RPMI8226 (cell line): ENCODE measurements at regions not wholly inside any gene's neighbourhood (a gene's known extent, or its start where the extent isn't known, plus 50 kb on each side); places are given as distances from the start of the nearest gene placed in this dataset.
"Not testable (repeated sequence)": the region's sequence is repeated elsewhere in the genome, so short reads cannot be mapped to it uniquely, and the experiment has no call there.

Experiments used
- DNase-seq: peaks from one replicate; pipeline ENCODE4 v3.0.0-alpha.2; 2015

DNA sequence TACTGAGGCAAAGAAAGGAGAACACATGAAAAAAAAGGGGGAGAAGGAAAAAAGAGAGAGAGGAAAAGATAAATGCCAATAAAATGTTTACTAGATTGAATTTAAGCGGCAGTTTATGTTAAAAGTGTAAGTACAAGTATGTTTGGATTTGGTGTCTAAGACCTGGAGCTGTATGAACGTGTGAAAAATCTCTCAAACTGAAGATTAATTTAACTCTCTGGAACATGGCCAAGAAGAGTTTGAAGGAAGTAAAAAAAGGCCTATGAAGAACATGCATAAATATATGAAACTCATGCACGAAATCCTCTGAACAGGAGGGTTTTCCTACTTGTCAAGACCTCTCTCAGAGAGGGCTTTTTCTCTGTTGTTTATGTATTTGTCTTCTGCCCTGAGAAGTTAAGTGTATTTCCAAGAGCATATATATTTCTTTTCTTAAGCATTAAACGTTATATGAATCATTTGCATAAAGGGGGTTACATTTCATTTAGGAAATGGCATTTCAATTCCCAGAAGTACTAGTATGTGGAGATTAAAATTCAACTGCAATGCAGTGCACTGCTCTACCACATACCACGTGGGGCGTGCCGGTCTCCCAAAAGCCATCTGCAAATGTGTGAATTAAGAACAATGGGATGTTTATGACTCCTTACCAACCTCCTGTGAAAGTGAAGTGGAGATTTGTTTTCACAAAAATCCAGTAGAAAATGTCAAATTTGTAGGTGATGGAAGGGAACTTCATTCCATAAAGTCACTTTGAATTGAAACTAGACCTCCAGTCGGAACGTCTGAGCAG is 281.1 kb upstream of the TRIB2 start:
- DNase-seq, result no peak

DNA sequence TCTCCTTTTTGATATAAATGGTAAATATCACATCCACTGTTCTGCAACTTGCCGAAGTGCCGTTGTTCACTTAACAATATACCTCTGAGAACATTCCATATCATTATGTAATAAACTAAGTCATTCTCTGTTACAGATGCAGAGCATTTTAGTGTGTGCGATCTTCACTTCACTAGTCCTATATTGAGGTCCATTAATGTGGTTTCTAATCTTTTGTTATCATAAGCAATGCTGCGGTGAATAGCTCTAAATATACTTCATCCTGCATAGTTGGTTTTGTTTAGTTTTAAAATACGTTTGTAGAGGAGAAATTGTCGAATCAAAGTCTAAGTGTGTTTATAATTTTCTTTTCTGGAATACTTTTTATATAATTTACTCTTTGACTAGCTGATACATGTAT is 280.3 kb upstream of the TRIB2 start:
- DNase-seq, result no peak

DNA sequence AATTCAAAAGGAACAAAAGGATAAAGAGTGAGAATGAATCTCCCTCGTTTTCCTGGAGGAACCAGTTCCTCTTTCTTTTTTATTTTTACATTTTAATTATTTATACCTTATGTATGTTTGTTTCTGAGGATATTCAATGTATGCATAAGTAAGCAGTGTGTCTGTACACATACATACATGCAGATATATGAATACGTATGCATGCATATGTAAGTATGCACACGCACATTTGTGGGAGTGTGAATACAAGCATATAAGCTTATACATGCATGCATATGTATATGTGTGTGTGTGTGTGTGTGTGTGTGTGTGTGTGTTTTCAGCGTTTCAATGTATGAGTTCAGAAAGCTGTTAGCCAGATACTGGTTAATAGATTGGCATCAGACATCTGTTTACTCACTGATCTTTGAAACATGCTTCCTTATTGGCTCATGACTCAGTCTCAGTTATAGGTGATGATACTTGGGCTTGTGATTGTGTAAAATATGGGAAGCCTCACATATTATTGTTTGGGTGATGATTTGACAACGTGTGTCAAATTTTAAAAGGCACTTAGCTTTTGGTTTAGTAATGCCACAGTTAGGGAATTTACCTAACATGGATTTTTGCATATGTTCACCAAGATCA is 279.7 kb upstream of the TRIB2 start:
- DNase-seq, result no peak

DNA sequence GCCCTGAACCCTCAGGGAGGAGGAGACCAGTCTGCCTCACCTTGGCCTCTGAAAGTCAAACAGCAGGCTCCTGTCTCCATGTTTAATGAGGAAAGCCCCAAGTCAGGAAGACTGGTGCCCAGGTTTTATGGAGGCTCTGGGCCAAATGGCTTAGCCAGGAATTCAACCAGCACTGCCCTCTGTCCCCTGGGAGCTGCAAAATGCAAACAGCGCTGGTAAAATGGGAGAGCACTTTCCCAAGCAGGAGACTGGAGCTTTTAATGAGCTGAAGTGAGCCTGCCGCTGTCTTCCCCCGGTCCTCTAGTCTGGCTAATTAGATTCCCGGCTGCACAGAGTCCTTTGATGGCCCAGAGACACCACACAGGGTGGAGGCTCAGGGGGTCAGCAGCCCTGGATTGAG is 276.0 kb upstream of the TRIB2 start:
- DNase-seq, result no peak

DNA sequence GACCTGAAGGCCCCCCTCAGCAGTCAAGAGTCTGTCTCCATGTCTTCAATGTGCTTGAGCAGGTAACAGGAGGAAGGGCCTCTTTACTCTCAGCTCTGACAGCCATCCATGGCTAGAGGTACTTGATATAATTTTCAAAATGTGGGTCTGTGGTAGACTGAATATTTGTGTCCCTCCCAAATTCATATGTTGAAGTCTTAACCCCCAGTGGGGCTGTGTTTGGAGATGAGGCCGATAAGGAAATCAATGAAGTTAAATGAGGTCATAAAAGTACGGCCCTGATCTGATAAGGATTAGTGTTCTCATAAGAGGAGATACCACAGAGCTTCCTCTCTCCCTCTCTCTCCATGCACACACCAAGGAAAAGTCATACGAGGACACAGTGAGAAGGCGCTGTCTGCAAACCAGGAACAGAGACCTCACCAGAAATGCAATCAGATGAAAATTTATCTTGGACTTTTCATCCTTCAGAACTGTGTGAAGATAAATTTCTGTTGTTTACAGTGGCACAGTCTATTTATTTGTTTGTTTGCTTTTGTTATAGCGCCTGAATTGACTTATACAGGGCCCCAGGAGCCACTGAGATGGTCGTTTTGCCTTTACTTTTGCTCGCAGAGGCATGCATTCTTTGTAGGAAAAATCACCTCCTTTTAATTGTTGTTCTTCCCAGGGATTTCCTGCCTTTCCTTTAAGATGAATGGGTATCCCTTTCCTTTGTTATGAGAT is 274.8 kb upstream of the TRIB2 start:
- no peak for DNase-seq

DNA sequence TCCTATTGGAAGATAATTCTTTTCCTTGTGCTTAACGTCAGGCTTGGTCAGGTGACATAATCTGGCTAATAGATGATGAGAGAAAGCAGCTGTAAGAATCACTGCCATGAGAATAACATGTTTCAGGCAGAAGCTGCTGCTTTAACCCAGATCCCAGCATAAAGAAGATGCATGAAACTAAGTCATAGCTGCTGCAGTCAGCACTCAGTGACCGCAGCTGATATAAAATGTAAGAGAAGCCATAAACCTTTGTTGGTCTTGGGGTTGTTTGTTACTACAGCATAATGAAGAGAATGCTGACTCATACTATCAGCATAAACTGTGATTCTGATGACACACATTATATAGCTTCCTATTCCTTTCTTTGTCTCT is 274.3 kb upstream of the TRIB2 start:
- DNase-seq, result no peak

DNA sequence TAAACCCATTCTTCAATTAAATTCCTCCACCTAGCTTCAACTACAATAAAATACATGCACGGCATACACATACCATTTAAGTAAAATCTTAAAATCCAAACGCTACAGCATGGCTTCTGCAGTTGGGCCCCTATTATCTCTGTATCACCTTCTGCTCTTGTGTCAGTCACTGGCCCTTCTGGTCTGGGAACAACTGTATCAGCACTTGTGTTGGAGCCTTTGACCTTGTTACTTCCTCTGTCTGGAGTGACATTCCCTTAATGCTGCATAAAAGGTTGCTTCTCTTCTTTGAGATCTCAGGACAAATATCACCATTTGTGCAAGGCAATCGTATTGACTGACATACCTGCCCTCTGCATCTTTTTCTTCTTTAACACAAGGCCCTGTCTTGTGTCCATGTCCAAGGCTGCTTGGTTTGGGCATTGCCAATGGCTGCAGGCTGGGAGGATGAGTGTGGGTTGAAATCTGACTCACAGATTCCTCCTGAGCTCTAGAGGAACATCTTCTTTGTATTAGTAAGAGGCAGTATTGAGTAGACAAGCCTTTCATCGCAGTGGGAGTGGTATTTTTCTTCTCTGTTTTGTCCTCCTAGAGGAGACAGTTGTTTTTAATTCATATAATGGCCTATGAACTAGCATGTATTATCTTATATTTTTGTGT is 267.8 kb upstream of the TRIB2 start:
- DNase-seq, result no peak

DNA sequence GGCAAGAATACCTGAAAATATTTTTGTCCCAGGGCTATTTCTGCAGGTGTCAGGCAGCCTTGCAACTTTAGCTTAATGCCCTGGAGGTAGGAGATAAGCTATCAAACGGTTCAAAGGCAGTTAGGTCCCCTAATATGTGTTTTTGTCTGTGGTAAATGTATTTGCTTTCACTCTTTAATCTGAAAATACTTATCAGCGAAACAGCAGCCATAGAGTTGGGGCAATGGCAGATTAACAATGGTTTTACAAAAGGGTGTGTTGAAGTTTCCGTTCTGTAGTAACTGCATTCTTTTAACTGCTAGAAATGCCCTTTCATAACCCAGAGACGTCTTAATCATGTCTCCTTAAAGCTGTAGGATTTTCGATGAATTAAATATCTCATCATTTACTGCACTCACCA is 265.0 kb upstream of the TRIB2 start:
- no peak for DNase-seq

DNA sequence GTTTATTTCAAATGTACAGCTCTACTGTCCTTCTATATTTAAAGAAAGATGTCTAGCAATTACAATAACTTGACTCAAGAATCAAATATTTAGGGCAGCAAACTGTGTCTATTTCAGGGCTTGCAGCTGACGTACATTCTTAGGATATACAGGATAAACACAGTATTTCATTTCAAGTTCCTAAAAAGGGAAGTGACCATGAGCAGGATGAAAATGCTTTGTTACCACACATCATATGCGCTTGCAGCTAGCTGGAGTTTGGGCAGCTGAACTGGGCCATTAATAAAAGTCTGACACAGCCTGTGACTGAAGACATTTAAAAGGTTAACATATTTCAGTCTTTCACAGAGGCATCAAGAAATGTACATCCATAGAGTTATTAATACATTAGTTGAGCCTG is 264.6 kb upstream of the TRIB2 start:
- no peak for DNase-seq

DNA sequence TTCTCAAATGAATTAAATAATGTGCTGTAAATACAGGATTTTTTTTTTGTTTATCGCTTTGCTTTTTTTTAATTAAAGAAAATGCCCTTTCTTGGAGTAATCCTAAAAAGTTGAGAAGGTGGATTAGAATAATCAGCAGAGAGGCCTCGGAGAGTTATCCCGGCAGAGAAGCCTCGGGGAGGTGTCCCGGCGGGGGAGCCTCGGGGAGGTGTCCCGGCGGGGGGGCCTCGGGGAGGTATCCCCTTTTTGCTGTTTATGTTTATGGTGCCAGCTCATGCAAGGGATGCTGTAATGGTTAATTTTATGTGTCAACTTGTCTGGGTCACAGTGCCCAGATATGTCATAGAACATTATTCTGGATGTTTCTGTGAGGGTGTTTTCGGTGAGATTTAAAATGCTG is 263.0 kb upstream of the TRIB2 start:
- DNase-seq, result no peak

DNA sequence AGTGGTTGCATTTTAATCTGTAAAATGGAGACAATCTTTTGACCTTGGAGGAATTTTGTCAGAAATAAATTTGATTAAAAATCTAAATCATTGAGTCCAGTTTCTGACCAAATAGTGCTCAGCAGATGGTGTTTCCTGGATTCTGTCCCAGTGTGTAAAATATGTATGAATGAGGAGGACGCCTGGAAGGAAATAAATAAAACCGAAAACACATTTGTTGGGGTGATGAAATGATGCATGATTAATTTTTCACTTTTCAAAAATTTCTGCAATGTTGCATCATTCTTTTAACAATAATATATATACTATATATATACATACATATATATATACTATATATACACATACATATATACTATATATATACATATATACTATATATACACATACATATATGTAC is 261.1 kb upstream of the TRIB2 start:
- no peak for DNase-seq

DNA sequence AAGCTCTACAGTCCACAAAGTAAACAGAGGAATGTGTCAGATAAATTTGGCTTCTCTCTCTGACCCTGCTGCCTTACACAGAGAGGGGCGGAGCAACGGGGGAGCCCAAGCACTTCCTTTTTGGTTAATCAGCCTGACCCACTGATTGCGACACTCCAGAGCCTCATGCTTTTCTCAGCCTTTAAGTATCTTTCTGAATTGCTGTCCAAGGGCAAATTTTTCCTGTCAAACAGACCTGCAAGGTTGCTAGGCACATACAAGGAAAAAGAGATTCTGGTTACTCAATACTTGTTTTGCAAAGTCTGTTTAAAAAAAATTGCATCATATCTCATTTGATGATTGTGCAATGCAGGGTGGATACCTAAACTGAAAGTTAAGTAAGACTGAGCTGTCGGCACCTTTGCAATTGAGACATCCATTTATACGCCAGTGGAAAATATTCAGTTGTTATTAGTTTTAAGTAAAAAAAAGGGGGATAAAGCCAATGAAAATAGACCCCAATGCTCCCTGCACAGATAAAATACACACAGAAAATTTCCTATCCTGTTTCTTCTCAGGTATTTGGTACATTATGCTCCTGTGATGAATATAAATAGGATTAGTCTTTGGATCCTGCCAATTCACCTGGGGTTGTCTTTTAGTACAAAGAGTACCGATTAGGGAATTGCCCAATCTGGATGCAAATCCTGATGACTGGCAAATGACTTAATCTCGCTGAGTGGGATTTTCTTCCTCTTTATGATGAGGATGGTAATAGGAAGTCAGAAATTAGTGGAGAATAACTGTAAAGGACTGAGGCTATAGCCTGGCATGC is 260.2 kb upstream of the TRIB2 start:
- peak; percentile 18 for DNase-seq

DNA sequence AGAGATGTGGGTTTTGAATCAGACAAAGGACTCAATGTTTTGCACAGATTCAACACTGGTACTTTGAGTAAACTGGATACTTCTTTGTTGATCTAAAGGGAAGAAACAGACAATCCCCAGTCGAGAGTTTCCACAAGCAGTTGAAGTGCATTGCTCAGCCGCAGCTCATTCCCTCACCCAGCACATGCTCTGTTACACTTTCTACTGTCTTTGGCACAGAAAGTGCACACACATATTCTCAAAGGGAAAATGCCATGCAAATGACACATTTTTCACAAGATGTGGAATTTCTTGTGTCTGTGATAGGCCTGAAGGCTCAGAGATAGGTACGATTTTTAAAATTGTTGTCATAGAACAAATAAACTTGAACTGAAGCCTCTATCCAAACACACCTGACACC is 258.9 kb upstream of the TRIB2 start:
- DNase-seq, result no peak

DNA sequence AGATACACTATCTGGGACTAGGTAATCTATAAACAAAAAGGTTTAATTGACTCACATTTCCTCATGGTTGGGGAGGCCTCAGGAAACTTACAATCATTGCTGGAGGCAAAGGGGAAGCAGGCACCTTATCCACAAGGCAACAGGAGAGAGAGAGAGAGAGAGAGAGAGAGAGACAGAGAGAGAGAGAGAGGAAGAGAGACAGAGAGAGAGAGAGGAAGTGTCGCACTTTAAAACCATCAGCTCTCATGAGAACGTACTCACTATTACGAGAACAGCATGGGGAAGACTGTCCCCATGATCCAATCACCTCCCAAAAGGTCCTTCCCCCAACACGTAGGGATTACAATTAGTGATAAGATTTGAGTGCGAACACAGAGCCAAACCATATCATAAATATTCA is 253.5 kb upstream of the TRIB2 start:
- DNase-seq, result no peak

DNA sequence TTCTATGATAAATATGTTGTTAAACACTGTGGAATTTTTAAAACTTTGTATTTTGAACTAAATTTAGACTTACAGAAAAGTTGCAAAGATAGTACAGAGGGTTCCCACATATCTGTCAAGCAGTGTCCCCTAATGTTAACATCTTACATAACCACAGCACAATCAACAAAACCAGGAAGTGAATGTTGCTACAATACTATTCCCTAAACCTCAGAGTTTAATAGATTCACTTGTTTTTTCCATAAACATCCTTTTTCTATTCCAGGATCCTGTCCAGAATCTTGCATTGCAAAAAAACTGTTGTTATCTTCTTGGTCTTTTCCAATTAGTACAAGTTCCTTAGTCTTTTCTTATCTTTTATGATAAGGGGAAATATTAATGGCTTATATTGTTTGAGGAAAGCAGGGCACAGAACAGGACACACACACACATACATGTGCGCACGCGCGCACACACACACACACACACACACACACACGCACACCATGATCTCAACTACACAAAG is 251.1 kb upstream of the TRIB2 start:
- no peak for DNase-seq

DNA sequence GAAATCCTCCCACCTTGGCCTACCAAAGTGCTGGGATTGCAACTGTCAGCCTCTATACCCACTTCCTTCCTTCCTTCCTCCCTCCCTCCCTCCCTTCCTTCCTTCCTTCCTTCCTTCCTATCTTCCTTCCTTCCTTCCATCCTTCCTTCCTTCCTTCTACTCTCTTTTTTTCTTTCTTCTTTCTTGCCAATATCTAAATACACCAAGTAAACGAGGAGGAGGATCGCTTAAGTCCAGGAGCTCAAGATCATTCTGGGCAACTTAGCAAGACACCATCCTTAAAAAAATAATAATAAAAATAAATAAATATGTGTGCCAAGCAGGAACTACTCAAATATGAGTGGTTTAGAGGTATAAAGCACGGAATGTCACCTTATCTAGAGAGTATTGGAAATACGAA is 249.4 kb upstream of the TRIB2 start:
- no peak for DNase-seq

DNA sequence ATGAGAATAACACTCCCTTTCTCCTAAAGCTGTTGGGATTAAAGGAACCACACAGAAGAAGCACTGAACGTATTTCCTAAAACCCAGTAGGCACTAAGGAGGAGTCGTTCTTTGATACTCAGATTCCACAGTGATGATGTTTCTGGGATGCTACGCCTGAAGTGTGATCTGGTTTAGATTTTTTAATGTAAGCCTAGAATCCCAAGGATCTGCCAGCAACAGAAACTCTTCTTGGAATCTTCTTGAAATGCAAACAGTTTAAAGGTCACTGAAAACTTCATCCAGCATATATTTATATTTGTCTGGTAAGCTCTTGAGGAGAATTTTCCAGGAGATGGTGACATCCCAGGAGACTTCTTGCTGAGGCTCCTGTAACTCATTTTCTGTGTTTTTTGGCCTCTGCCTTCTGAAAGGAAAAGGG is 247.6 kb upstream of the TRIB2 start:
- DNase-seq, result no peak

DNA sequence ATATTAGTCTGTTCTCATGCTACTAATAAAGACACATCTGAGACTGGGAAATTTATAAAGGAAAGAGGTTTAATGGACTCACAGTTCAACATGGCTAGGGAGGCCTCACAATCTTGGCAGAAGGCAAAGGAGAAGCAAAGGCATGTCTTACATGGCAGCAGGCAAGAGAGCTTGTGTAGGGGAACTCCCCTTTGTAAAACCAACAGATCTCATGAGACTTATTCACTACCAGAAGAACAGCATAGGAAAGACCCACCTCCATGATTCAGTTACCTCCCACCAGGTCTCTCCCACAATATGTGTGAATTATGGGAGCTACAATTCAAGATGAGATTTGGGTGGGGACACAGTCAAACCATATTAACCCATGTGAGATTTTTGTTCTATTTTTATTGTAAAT is 244.5 kb upstream of the TRIB2 start:
- DNase-seq, result not testable (repeated sequence)

DNA sequence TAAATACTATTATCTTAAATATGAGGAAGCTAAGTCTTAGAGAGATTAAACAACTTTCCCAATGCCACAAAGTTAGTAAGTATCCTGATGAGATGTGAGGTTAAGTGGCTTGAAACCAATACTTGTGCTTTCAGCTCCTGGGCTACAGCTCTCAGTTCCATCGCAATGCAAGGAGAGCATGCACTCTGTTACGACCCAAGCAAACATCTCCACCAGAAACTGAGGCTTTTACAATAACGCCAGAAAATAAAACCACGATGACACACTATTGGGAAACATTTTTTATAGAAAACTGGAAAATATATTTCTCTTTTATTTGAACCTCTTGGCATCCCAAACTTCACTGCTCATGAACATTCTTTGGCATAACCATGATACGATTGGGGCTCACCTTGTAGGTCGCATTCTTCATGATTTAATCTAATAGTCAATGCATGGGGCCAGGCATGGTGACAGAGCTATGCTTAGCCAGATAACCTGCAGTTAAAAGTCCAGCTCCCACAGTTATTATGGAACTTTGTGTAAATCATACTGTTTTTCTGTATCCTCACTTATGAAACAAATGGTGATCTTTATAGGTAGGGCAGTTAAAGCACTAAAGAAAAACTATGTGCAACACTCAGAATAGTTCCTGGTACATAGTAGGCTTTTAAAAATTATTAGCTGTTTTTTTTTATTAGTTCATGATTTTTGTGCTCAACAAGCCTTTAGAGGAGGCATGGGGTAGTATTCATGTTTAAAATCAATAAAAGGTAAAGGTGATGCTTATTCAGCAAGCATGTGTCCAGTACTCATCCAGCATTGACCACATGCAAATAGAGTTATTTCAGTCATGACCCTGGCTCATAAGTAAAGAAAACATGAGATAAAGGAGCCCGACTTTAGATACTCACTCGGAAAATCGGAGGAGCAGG is 238.3 kb upstream of the TRIB2 start:
- DNase-seq, result no peak

DNA sequence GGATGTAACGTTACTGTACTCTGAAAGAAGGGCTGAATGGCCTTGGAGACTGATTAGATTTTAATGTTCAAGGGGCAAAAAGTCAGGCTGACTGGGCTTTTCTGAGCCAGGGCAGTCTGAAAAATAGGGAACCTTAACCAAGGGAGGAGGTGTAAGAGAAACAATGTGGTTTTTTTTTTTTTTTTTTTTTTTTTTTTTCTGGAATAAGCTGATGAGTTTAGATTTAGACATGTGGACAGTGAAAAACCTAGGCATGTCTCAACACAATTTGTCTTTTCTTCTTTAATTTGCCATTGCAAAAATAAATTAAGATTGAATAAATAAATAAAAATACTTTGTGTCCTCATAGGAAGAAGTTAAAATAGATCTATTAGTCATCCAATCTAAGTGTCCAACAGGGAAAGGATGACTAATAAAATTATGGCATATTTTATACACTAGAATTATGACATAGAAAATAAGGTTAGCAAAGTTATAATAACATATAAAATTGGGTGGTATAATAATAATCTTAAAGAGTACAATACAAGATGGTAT is 237.6 kb upstream of the TRIB2 start:
- no peak for DNase-seq

DNA sequence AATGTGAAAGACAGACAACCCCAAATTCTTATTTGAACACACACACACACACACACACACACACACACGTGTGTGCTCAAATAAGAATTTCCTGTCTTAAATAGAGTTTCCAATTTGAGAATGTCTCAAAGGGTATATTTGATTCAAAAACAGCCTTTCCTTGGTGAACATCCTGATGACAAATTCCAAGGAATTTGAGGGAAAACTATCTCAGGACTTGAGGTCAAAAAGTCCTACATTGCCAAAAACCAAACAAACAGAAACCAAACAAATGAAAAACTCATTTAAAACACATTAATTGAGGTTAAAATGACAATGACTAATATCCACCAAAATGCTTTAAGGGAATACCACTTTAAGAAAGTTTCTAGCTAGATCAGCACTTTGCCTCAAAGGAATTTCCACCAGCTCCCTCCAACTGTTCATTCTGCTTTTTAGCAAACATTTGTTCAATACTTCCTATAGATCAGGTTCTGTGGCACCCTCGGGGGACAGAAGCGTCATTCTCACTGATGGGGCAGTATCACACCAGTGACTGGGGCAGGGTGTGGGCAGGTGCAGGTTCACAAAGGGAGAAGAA is 232.1 kb upstream of the TRIB2 start:
- no peak for DNase-seq
